PC-9 (cell line): ENCODE measurements at regions not wholly inside any gene's neighbourhood (a gene's known extent, or its start where the extent isn't known, plus 50 kb on each side); places are given as distances from the start of the nearest gene placed in this dataset.

Experiments
- CTCF ChIP-seq: fragments of 200-600 bp; sonication (generic); conservative IDR thresholded peaks from 2 replicates; pipeline ENCODE4 v1.6.1; 2017; ENCODE audit warnings: mixed run types, antibody characterized with exemption, mild to moderate bottlenecking, moderate library complexity
- EZH2 ChIP-seq: fragments of 200-600 bp; sonication (generic); IDR thresholded peaks from 2 replicates; pipeline ENCODE4 v1.8.0; 2017; ENCODE audit warnings: antibody characterized with exemption, low read depth

- TF ChIP-seq CTCF (no peak), EZH2 (no peak)
These were observed 381.9 kb upstream of the ARID1B start for GRCh38 chr6:156395276-156395675.
